Hepatocyte (in vitro differentiated cells): ENCODE measurements at regions not wholly inside any gene's neighbourhood (a gene's known extent, or its start where the extent isn't known, plus 50 kb on each side); places are given as distances from the start of the nearest gene placed in this dataset.
A peak's percentile ranks its signal among the peaks of the same experiment; 100 is the strongest.
"Not testable (repeated sequence)": the region's sequence is repeated elsewhere in the genome, so short reads cannot be mapped to it uniquely, and the experiment has no call there.

Experiments used
- DNase-seq: peaks from one replicate; pipeline ENCODE4 v3.0.0-alpha.2; 2016; ENCODE audit warnings: low spot score
- H2AFZ ChIP-seq: fragments of 200-600 bp; sonication (generic); 2 replicates; pipeline ENCODE4 v1.6.0; 2016; ENCODE audit warnings: antibody characterized with exemption, mild to moderate bottlenecking
- H3K27ac ChIP-seq: fragments of 200-600 bp; sonication (generic); 2 replicates; pipeline ENCODE4 v1.5.1; 2016; ENCODE audit warnings: mild to moderate bottlenecking
- H3K27me3 ChIP-seq: fragments of 200-600 bp; sonication (generic); 2 replicates; pipeline ENCODE4 v1.6.1; 2016
- H3K36me3 ChIP-seq: fragments of 200-600 bp; sonication (generic); replicated peaks from 2 replicates; pipeline ENCODE4 v1.5.1; 2016; ENCODE audit warnings: low read depth; ENCODE audit not compliant: insufficient read depth
- H3K4me1 ChIP-seq: fragments of 200-600 bp; sonication (generic); 2 replicates; pipeline ENCODE4 v1.5.1; 2016; ENCODE audit warnings: mild to moderate bottlenecking, moderate library complexity; ENCODE audit not compliant: insufficient read depth
- H3K4me2 ChIP-seq: fragments of 200-600 bp; sonication (generic); 2 replicates; pipeline ENCODE4 v1.6.0; 2016
- H3K4me3 ChIP-seq: fragments of 200-600 bp; sonication (generic); 2 replicates; pipeline ENCODE4 v1.5.1; 2016; ENCODE audit warnings: mild to moderate bottlenecking
- H3K79me2 ChIP-seq: fragments of 200-600 bp; sonication (generic); 2 replicates; pipeline ENCODE4 v1.6.0; 2017; ENCODE audit warnings: mild to moderate bottlenecking
- H3K9me2 ChIP-seq: fragments of 200-600 bp; sonication (generic); replicated peaks from 2 replicates; pipeline ENCODE4 v1.6.0; 2017; ENCODE audit warnings: mild to moderate bottlenecking; ENCODE audit not compliant: insufficient read depth
- H3K9me3 ChIP-seq: fragments of 200-600 bp; sonication (generic); 2 replicates; pipeline ENCODE4 v1.5.1; 2016; ENCODE audit warnings: low read depth, mild to moderate bottlenecking
- H4K20me1 ChIP-seq: fragments of 200-600 bp; sonication (generic); 2 replicates; pipeline ENCODE4 v1.6.0; 2016; ENCODE audit warnings: mild to moderate bottlenecking; ENCODE audit not compliant: insufficient read depth, poor library complexity, severe bottlenecking
- EZH2 ChIP-seq: fragments of 200-600 bp; sonication (generic); IDR thresholded peaks from 2 replicates; pipeline ENCODE4 v1.6.1; 2016; ENCODE audit warnings: antibody characterized with exemption, mild to moderate bottlenecking, borderline replicate concordance
- EZH2phosphoT487 ChIP-seq: fragments of 200-600 bp; sonication (generic); IDR thresholded peaks from one replicate; pipeline ENCODE4 v1.6.1; 2018; ENCODE audit warnings: antibody characterized with exemption, mild to moderate bottlenecking, low read depth, moderate library complexity; ENCODE audit not compliant: unreplicated experiment, severe bottlenecking
- WGBS: methylation state at CpG from one replicate; pipeline ENCODE4 v1.1.6; 2016; ENCODE audit warnings: low lambda C conversion rate; ENCODE audit errors: missing lambda C conversion rate; 5-methylcytosine and 5-hydroxymethylcytosine counted together
- TF ChIP-seq, protein P1 (sequence below): fragments of 200-600 bp; sonication (generic); IDR thresholded peaks from 2 replicates; pipeline ENCODE4 v1.5.1; 2016; ENCODE audit warnings: antibody characterized with exemption, mild to moderate bottlenecking; ENCODE audit not compliant: poor library complexity

DNA sequence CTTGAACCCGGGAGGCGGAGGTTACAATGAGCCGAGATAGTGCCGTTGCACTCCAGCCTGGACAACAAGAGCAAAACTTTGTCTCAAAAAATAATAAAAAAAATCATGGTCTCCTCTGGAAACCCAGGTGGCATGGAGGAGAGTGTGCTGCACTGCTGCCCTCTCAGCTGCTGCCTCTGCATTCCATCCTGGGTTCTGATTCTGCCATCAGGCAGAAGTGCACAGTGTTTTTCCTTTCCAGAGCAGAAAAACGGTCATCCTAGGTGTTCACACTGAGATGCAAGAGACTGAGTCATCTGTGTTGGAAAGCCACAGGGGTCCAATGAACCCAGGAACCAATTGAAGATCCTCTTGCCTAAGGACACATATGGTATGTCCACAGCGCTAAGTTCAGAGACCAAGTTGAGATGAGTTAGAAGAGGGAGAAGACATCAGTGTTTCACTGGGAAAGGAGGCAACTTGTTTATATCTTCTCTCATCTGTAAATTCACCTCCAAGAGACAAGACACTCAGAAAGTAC, 88.8 kb upstream of the DMRT1 start:
- no peak overlapping the region for H3K4me3 ChIP-seq
- TF ChIP-seq EZH2phosphoT487 (no peak), EZH2 (no peak)
- TF ChIP-seq, protein P1, sequence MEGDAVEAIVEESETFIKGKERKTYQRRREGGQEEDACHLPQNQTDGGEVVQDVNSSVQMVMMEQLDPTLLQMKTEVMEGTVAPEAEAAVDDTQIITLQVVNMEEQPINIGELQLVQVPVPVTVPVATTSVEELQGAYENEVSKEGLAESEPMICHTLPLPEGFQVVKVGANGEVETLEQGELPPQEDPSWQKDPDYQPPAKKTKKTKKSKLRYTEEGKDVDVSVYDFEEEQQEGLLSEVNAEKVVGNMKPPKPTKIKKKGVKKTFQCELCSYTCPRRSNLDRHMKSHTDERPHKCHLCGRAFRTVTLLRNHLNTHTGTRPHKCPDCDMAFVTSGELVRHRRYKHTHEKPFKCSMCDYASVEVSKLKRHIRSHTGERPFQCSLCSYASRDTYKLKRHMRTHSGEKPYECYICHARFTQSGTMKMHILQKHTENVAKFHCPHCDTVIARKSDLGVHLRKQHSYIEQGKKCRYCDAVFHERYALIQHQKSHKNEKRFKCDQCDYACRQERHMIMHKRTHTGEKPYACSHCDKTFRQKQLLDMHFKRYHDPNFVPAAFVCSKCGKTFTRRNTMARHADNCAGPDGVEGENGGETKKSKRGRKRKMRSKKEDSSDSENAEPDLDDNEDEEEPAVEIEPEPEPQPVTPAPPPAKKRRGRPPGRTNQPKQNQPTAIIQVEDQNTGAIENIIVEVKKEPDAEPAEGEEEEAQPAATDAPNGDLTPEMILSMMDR: no peak
- H3K27me3 ChIP-seq: no peaks in the 10 kb centered on the region
- H3K9me2 ChIP-seq: no peaks in the 10 kb centered on the region
- no peaks in the 10 kb centered on the region for H3K9me3 ChIP-seq
- no peak overlapping the region for H2AFZ ChIP-seq
- H3K27ac ChIP-seq: peak overlapping the region; percentile 24
- no peak for DNase-seq
- no peaks in the 10 kb centered on the region for H3K79me2 ChIP-seq
- H3K36me3 ChIP-seq: no peaks in the 10 kb centered on the region
- no peak overlapping the region for H3K4me2 ChIP-seq
- WGBS: 97% methylated on average over 6 of the region's 6 CpGs
- H3K4me1 ChIP-seq: no peaks in the 10 kb centered on the region
- H4K20me1 ChIP-seq: no peaks in the 10 kb centered on the region

DNA sequence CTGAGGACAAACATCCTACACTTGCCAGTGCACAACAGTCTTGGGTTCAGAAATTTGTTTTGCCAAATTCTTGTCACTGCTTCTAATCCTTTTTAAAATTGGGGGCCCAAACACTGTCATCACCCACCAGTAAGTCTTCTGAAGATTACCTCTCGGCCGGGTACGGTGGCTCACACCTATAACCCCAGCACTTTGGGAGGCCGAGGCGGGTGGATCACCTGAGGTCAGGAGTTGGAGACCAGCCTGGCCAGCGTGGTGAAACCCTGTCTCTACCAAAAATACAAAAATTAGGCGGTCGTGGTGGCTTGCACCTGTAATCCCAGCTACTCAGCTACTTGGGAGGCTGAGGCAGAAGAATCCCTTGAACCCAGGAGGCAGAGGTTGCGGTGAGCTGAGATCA, 87.8 kb upstream of the DMRT1 start:
- H3K9me2 ChIP-seq, H3K9me3 ChIP-seq, H3K4me2 ChIP-seq, H3K36me3 ChIP-seq, H3K4me3 ChIP-seq, H3K27ac ChIP-seq, H3K27me3 ChIP-seq, DNase-seq, H3K4me1 ChIP-seq, H3K79me2 ChIP-seq, H2AFZ ChIP-seq, H4K20me1 ChIP-seq: not testable (repeated sequence)
- 96% methylated on average over 9 of the region's 9 CpGs for WGBS

DNA sequence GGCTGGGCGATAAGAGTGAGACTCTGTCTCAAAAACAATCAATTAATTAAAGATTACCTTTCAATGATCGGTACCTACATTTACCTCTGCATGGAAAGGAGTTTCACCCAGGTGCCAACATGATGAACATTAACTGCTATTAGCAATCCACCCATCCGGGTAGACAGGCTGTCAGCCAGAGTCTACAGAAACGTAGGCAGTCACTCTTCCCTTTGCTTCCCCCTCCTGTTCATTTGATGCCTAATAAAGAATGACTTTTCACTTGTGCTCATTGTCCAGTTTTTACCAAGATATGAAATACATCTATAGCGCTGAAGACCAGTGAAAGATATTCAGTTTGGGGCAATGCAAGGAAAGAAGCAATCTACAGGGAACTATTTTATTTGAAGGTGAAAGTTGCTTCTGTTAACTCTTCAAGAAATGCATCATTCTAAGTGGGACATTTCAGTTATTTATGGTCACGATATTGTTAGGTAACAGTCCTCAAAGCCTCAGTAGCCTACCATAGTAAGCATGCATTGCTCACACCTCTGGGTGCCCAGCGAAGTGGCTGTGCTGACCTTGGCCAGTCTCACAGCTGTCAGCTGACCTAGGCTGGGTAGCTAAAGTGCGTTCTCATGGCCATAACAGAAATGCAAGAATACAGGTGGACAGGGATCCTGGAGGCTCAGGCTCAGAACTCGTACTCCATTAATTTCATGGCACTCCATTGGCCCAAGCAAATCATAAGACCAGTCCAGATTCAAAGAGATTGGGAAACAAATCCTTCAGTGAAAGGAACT, 87.2 kb upstream of the DMRT1 start:
- TF ChIP-seq, protein P1: no peak
- TF ChIP-seq EZH2 (no peak), EZH2phosphoT487 (no peak)
- H3K4me3 ChIP-seq: no peak overlapping the region
- DNase-seq: no peak
- no peak overlapping the region for H2AFZ ChIP-seq
- H3K4me2 ChIP-seq: no peak overlapping the region
- no peaks in the 10 kb centered on the region for H4K20me1 ChIP-seq
- H3K4me1 ChIP-seq: no peaks in the 10 kb centered on the region
- H3K79me2 ChIP-seq: no peaks in the 10 kb centered on the region
- H3K27me3 ChIP-seq: no peaks in the 10 kb centered on the region
- no peaks in the 10 kb centered on the region for H3K36me3 ChIP-seq
- 90% methylated on average over 9 of the region's 9 CpGs for WGBS
- H3K9me3 ChIP-seq: no peaks in the 10 kb centered on the region
- no peaks in the 10 kb centered on the region for H3K9me2 ChIP-seq
- H3K27ac ChIP-seq: no peak overlapping the region

DNA sequence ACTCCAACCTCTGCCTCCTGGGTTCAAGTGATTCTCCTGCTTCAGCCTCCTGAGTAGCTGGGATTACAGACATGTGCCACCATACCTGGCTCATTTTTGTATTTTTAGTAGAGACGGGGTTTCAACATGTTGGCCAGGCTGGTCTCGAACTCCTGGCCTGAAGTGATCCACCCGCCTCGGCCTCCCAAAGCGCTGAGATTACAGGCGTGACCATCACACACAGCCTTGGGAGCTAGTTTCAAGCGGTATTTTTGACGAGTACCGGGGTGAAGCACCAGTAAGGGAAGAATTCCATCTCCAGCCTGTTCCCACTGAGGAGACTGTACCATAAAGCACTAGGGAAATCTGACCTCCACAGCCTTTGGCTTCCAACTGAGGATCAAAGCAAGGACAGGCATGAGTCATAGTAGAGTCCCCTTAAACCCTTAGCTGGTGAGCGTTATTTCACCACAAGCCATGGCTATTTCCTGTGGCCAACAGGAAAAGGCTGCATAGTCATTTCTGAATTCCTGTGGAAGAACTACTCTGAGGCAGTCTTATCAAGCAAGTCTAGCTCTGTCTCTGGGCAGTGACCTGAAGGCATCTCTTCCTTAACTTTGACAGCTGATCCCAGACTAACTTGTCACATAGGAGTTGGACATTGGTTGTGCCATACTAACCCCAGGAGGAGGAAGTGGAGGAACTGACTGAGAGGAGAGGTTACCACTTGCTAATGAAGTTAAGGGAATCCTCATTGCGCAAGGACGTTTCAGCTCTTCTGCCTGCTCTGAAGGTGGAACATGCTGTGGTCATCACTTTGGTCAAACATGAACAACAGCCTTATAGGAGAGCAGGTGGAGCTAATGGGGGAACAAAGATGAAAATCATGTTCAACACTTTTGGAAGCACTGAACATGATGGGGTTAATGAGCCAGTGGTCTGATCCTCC, 85.8 kb upstream of the DMRT1 start:
- no peaks in the 10 kb centered on the region for H3K9me3 ChIP-seq
- WGBS: 85% methylated on average over 12 of the region's 12 CpGs
- no peaks in the 10 kb centered on the region for H3K36me3 ChIP-seq
- H3K4me2 ChIP-seq: no peak overlapping the region
- H3K4me3 ChIP-seq: no peak overlapping the region
- TF ChIP-seq EZH2phosphoT487: no peak
- no peak for TF ChIP-seq EZH2
- TF ChIP-seq, protein P1: no peak
- H4K20me1 ChIP-seq: no peaks in the 10 kb centered on the region
- no peaks in the 10 kb centered on the region for H3K27me3 ChIP-seq
- DNase-seq: peak; percentile 24
- H3K27ac ChIP-seq: no peak overlapping the region
- no peak overlapping the region for H2AFZ ChIP-seq
- no peaks in the 10 kb centered on the region for H3K4me1 ChIP-seq
- H3K9me2 ChIP-seq: no peaks in the 10 kb centered on the region
- H3K79me2 ChIP-seq: no peaks in the 10 kb centered on the region
